ENCODE measurements at regions not wholly inside any gene's neighbourhood (a gene's known extent, or its start where the extent isn't known, plus 50 kb on each side); places are given as distances from the start of the nearest gene placed in this dataset.

- DNase-seq (ENCODE audit: low spot score) (no peak), ATAC-seq (no peak)
- Mint-ChIP-seq H3K36me3 (no peaks in the 10 kb centered on the region), H3K27me3 (ENCODE audit: low read depth) (no peaks in the 10 kb centered on the region), H3K27ac (no peak overlapping the region), H3K4me3 (no peak overlapping the region), H3K4me1 (no peaks in the 10 kb centered on the region), H3K9me3 (no peaks in the 10 kb centered on the region)
- CTCF ChIA-PET: no interaction called here
- no peak for TF ChIP-seq E2F1 (CRISPR knock-in tag; IDR thresholded peaks at IDR 0.05)
- TF ChIP-seq ZNF423 (CRISPR knock-in tag; IDR thresholded peaks at IDR 0.05): no peak
- TF ChIP-seq EMX1 (CRISPR knock-in tag; IDR thresholded peaks at IDR 0.05): no peak
- TF ChIP-seq MXD4 (CRISPR knock-in tag; IDR thresholded peaks at IDR 0.05; ENCODE audit: borderline replicate concordance): no peak
- TF ChIP-seq ZNF263 (CRISPR knock-in tag; IDR thresholded peaks at IDR 0.05; ENCODE audit: low read depth): no peak
- no peak for TF ChIP-seq E2F4 (CRISPR knock-in tag; IDR thresholded peaks at IDR 0.05; ENCODE audit: borderline replicate concordance, low read depth)
- TF ChIP-seq FOXK1 (CRISPR knock-in tag; IDR thresholded peaks at IDR 0.05): no peak
- no peak for TF ChIP-seq ZNF219 (CRISPR knock-in tag; IDR thresholded peaks at IDR 0.05; ENCODE audit: borderline replicate concordance)
- POLR2A ChIA-PET: no interaction called here
Observed at GRCh38 chr10:4312051-4312835, 513.8 kb upstream of the AKR1E2 start.

DNA sequence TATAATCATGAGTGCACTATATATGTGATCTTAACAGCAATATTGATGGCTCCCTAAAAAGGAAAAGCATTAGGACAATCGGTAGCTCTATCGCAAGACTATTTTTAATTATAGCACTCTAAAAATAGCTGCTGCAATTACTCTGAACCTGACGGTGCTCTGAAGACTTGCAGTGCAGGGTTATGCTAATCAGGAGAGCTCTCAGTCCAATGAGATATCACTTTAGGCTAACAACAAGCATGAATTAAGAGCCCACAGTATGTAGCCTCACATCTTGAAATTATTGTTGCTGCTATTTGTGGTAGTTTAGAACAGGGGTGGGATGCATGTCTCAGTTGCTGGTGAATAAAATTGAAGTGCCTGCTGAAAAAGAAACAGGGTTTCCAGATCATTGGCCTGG, 515.8 kb upstream of the AKR1E2 start:
- Mint-ChIP-seq H3K36me3 (no peaks in the 10 kb centered on the region), H3K4me3 (no peak overlapping the region), H3K27ac (no peak overlapping the region), H3K9me3 (no peaks in the 10 kb centered on the region), H3K27me3 (ENCODE audit: low read depth) (no peaks in the 10 kb centered on the region), H3K4me1 (no peaks in the 10 kb centered on the region)
- no peak for ATAC-seq
- POLR2A ChIA-PET: no interaction called here
- TF ChIP-seq FOXP4 (CRISPR knock-in tag; IDR thresholded peaks at IDR 0.05) (no peak), ESRRA (CRISPR knock-in tag; IDR thresholded peaks at IDR 0.05; ENCODE audit: borderline replicate concordance) (no peak), ZNF263 (CRISPR knock-in tag; IDR thresholded peaks at IDR 0.05; ENCODE audit: low read depth) (no peak), SMAD3 (CRISPR knock-in tag; IDR thresholded peaks at IDR 0.05; ENCODE audit: borderline replicate concordance) (no peak), PRRX2 (CRISPR knock-in tag; IDR thresholded peaks at IDR 0.05) (no peak), GTF2I (CRISPR knock-in tag; conservative IDR thresholded peaks at IDR 0.05) (no peak), SMAD4 (CRISPR knock-in tag; IDR thresholded peaks at IDR 0.05) (no peak), ZBTB21 (CRISPR knock-in tag; IDR thresholded peaks at IDR 0.05; ENCODE audit: borderline replicate concordance) (no peak)
- TF ChIP-seq, protein P1, sequence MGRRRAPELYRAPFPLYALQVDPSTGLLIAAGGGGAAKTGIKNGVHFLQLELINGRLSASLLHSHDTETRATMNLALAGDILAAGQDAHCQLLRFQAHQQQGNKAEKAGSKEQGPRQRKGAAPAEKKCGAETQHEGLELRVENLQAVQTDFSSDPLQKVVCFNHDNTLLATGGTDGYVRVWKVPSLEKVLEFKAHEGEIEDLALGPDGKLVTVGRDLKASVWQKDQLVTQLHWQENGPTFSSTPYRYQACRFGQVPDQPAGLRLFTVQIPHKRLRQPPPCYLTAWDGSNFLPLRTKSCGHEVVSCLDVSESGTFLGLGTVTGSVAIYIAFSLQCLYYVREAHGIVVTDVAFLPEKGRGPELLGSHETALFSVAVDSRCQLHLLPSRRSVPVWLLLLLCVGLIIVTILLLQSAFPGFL (CRISPR knock-in tag; IDR thresholded peaks at IDR 0.05; ENCODE audit: borderline replicate concordance): no peak
- CTCF ChIA-PET: no interaction called here
- DNase-seq (ENCODE audit: low spot score): no peak

GRCh38 chr10:4307910-4308309, 518.1 kb upstream of the AKR1E2 start:
- POLR2A ChIA-PET: no interaction called here
- Mint-ChIP-seq H3K9me3 (no peaks in the 10 kb centered on the region), H3K36me3 (no peaks in the 10 kb centered on the region), H3K4me1 (no peaks in the 10 kb centered on the region), H3K27me3 (ENCODE audit: low read depth) (no peaks in the 10 kb centered on the region), H3K27ac (no peak overlapping the region), H3K4me3 (no peak overlapping the region)
- CTCF ChIA-PET: no interaction called here
- DNase-seq (ENCODE audit: low spot score) (no peak), ATAC-seq (no peak)
- TF ChIP-seq, protein P2, sequence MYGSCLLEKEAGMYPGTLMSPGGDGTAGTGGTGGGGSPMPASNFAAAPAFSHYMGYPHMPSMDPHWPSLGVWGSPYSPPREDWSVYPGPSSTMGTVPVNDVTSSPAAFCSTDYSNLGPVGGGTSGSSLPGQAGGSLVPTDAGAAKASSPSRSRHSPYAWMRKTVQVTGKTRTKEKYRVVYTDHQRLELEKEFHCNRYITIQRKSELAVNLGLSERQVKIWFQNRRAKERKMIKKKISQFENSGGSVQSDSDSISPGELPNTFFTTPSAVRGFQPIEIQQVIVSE (CRISPR knock-in tag; IDR thresholded peaks at IDR 0.05; ENCODE audit: borderline replicate concordance): no peak
- TF ChIP-seq, protein P3, sequence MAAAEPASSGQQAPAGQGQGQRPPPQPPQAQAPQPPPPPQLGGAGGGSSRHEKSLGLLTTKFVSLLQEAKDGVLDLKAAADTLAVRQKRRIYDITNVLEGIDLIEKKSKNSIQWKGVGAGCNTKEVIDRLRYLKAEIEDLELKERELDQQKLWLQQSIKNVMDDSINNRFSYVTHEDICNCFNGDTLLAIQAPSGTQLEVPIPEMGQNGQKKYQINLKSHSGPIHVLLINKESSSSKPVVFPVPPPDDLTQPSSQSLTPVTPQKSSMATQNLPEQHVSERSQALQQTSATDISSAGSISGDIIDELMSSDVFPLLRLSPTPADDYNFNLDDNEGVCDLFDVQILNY (CRISPR knock-in tag; IDR thresholded peaks at IDR 0.05): no peak
- TF ChIP-seq NR2C2 (CRISPR knock-in tag; IDR thresholded peaks at IDR 0.05) (no peak), ZNF416 (CRISPR knock-in tag; IDR thresholded peaks at IDR 0.05) (no peak), IRF2 (CRISPR knock-in tag; IDR thresholded peaks at IDR 0.05; ENCODE audit: borderline replicate concordance, low read depth) (no peak), E2F4 (CRISPR knock-in tag; IDR thresholded peaks at IDR 0.05; ENCODE audit: borderline replicate concordance, low read depth) (no peak), JUN (CRISPR knock-in tag; IDR thresholded peaks at IDR 0.05) (no peak)
